ENCODE measurements at regions not wholly inside any gene's neighbourhood (a gene's known extent, or its start where the extent isn't known, plus 50 kb on each side); places are given as distances from the start of the nearest gene placed in this dataset.
"Not testable (repeated sequence)": the region's sequence is repeated elsewhere in the genome, so short reads cannot be mapped to it uniquely, and the experiment has no call there.

DNA sequence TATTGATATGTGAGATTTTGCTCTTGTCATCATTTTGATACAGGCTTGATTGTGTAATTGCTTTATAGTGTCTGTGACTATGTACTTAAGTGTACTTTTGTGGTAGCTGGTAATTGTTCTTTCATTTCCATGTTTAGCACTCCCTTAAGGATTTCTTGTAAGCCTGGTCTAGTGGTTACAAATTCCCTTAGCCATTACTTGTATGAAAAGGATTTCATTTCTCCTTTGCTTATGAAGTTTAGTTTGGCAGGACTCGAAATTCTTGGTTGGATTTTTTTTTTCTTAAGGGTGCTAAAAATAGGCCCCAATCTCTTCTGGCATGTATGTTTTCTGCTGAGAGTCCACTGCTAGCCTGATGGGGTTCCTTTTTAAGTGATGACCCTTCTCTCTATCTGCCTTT, 346.8 kb downstream of the JRKL start:
- Histone ChIP-seq H3K27ac (no peak overlapping the region), H3K36me3 (no peaks in the 10 kb centered on the region), H3K9me3 (peaks cover 0 to 5% of the 10 kb centered on the region in 2 donors), H3K27me3 (no peaks in the 10 kb centered on the region), H3K4me1 (no peaks in the 10 kb centered on the region), H3K4me3 (no peak overlapping the region)
- intact Hi-C loops (cut with DNase I; ENCODE audit: low total_unique reads) = no loop called here
- no peak for DNase-seq (ENCODE audit: low spot score in 2 of 2)
- no peak for TF ChIP-seq CTCF (IDR thresholded peaks at IDR 0.05)
- TF ChIP-seq POLR2AphosphoS5 (IDR thresholded peaks at IDR 0.05) = no peak
- no peak for TF ChIP-seq POLR2A (IDR thresholded peaks at IDR 0.05)

DNA sequence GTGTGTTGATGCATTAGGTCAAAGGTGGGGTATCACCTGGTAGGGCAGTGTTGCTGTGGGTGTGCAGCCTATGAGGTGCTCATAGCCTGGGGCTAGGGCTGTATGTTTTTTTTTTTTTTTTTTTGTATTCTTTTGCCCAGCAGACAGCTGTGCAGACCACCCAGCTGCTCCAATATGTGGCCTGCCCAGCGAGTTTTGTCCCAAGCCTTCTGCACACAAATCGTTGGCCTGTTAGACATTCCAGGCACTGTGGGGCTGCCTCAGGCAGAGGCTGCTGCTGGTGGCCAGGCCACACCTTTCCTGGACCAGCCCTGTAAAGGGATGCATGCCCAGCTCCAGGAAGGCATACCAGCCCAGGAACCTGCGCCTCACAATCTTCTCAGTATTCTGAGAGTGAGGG, 348.5 kb downstream of the JRKL start:
- peaks cover 0 to 5% of the 10 kb centered on the region in 2 donors for H3K9me3 ChIP-seq
- TF ChIP-seq POLR2A (IDR thresholded peaks at IDR 0.05) (no peak), CTCF (IDR thresholded peaks at IDR 0.05) (no peak), POLR2AphosphoS5 (IDR thresholded peaks at IDR 0.05) (no peak)
- DNase-seq (ENCODE audit: low spot score in 2 of 2) = no peak
- no peak overlapping the region for H3K4me3 ChIP-seq
- H3K27ac ChIP-seq = no peak overlapping the region
- no peaks in the 10 kb centered on the region for H3K27me3 ChIP-seq
- H3K4me1 ChIP-seq = no peaks in the 10 kb centered on the region
- H3K36me3 ChIP-seq = no peaks in the 10 kb centered on the region
- intact Hi-C loops (cut with DNase I; ENCODE audit: low total_unique reads) = no loop called here

DNA sequence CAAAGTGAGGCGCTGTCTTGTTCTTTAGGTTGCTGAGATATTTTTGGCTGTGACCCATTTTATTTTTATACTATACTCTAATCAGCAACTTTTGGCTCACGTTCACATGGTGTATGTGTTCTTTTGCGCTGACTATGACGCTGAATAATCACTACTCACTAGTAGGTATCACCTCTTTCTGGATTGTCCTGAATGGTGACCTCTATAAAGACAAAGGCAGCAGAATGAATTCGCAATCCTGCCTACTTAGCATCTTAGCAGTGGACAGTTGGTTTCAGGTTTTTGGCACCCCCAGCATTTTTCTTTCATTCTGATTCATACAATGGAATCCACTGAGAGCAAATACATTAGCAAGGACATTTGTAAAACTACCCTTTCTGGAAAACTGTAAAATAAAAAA, 351.3 kb downstream of the JRKL start:
- no peak overlapping the region for H3K27ac ChIP-seq
- no peaks in the 10 kb centered on the region for H3K4me1 ChIP-seq
- H3K4me3 ChIP-seq = no peak overlapping the region
- H3K27me3 ChIP-seq = no peaks in the 10 kb centered on the region
- DNase-seq (ENCODE audit: low spot score in 2 of 2) = no peak
- intact Hi-C loops (cut with DNase I; ENCODE audit: low total_unique reads) = no loop called here
- no peaks in the 10 kb centered on the region for H3K36me3 ChIP-seq
- no peaks in the 10 kb centered on the region for H3K9me3 ChIP-seq
- TF ChIP-seq POLR2AphosphoS5 (IDR thresholded peaks at IDR 0.05) = no peak
- TF ChIP-seq CTCF (IDR thresholded peaks at IDR 0.05) = no peak
- TF ChIP-seq POLR2A (IDR thresholded peaks at IDR 0.05) = no peak

GRCh38 chr11:96744697-96745096, 354.9 kb downstream of the JRKL start:
- Histone ChIP-seq H3K27me3 (no peaks in the 10 kb centered on the region), H3K9me3 (no peaks in the 10 kb centered on the region), H3K4me1 (no peaks in the 10 kb centered on the region), H3K36me3 (no peaks in the 10 kb centered on the region), H3K4me3 (no peak overlapping the region), H3K27ac (no peak overlapping the region)
- DNase-seq (ENCODE audit: low spot score in 2 of 2) = no peak
- no peak for TF ChIP-seq POLR2AphosphoS5 (IDR thresholded peaks at IDR 0.05)
- no peak for TF ChIP-seq POLR2A (IDR thresholded peaks at IDR 0.05)
- no peak for TF ChIP-seq CTCF (IDR thresholded peaks at IDR 0.05)
- intact Hi-C loops (cut with DNase I; ENCODE audit: low total_unique reads) = no loop called here

GRCh38 chr11:96748639-96749370, 359.0 kb downstream of the JRKL start:
- no peak for TF ChIP-seq POLR2A (IDR thresholded peaks at IDR 0.05)
- TF ChIP-seq POLR2AphosphoS5 (IDR thresholded peaks at IDR 0.05) = no peak
- TF ChIP-seq CTCF (IDR thresholded peaks at IDR 0.05) = no peak
- no peaks in the 10 kb centered on the region for H3K27me3 ChIP-seq
- intact Hi-C loops (cut with DNase I; ENCODE audit: low total_unique reads) = no loop called here
- H3K36me3 ChIP-seq = no peaks in the 10 kb centered on the region
- no peak for DNase-seq (ENCODE audit: low spot score in 2 of 2)
- no peak overlapping the region for H3K4me3 ChIP-seq
- H3K9me3 ChIP-seq = no peaks in the 10 kb centered on the region
- no peaks in the 10 kb centered on the region for H3K4me1 ChIP-seq
- no peak overlapping the region for H3K27ac ChIP-seq

DNA sequence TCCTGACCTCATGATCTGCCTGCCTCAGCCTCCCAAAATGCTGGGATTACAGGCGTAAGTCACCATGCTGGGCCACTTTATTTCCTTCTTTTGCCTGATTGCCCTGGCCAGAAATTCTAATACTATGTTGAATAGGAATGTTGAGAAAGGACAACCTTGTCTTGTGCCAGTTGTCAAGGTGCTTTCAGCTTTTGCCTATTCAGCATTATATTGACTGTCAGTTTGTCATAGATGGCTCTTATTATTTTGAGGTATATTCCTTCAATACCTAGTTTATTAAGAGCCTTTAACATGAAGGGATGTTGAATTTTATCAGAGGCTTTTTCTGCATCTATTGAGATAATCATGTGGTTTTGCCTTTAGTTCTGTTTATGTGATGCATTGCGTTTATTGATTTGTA, 362.0 kb downstream of the JRKL start:
- H3K27ac ChIP-seq; intact Hi-C loops (cut with DNase I; ENCODE audit: low total_unique reads); H3K4me3 ChIP-seq; H3K36me3 ChIP-seq; DNase-seq (ENCODE audit: low spot score in 2 of 2); H3K4me1 ChIP-seq; H3K9me3 ChIP-seq; H3K27me3 ChIP-seq: not testable (repeated sequence)

Data from breast epithelium (tissue), 4 donors.